ENCODE measurements at regions not wholly inside any gene's neighbourhood (a gene's known extent, or its start where the extent isn't known, plus 50 kb on each side); places are given as distances from the start of the nearest gene placed in this dataset.
"Not testable (repeated sequence)": the region's sequence is repeated elsewhere in the genome, so short reads cannot be mapped to it uniquely, and the experiment has no call there.

DNA sequence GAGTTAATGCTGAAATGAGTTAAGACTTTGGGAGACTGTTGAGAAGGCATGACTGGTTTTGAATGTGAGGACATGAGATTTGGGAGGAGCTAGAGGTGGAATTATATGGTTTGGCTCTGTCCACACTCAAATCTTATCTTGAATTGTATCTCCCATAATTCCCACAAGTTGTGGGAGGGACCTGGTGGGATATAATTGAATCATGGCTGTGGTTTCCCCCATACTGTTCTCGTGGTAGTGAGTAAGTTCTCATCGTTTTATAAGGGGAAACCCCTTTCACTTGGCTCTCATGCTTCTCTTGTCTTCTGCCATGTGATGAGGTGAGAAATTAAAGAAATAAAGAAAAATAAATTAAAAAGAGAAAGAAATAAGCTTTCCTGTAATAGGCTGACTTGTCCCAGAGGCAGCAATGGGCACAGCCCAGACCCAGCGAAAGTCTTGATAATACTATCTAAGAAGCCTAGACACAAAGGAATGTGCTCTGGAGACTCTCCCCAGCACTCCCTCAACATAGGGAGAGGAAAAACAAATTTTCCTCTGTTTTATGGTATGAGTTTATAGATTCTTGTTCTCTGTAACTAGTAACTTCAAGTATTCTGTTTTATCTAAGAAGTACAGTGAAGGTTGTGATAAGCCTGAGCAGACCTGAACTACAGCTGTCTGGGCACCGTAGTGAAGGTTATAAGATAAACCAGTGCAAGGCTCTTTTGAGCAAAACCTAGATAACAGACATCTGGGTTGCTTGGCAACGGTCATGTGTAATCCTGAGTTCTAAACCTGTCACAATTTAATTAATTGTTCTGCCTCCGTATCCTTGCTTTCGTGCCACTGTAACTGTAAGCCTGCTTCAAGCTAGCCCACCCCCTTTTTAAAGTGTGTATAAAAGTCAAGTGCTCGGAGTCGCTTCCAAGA is 88.9 kb upstream of the ECI2 start:
- intact Hi-C loops (cut with DNase I), result no loop called here
- no peak overlapping the region for H3K27ac ChIP-seq
- DNase-seq, result no peak
- no peaks in the 10 kb centered on the region for H3K27me3 ChIP-seq
- peaks cover 0 to 4% (median 0%) of the 10 kb centered on the region in 9 donors for H3K4me1 ChIP-seq
- 45 to 48% methylated on average over 9 of the region's 9 CpGs for WGBS, 2 donors
- no peak for ATAC-seq
- H3K36me3 ChIP-seq, result no peaks in the 10 kb centered on the region
- H3K9me3 ChIP-seq, result no peaks in the 10 kb centered on the region
- no peak for TF ChIP-seq CTCF (IDR thresholded peaks at IDR 0.05)
- H3K4me3 ChIP-seq, result no peak overlapping the region

DNA sequence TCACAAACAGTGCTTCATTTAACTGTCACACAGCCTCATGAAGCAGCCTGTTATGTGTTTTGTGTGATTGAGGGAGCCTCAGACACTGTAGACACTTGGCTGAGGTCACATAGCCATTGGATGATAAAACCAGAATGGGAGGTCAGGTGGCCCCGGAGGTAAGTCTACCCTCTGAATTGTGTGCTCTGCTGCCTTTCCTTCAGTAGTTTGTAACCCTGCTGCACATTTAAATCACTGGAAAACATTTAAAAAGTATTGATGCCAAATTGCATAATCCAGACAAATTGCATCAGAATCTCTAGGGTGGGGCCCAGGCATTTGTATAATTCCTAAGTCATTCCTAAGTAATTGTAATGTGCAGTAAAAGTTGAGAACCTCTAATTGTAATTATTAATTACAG is 85.2 kb upstream of the ECI2 start:
- Histone ChIP-seq H3K9me3 (no peaks in the 10 kb centered on the region), H3K4me1 (peaks cover 0 to 4% (median 0%) of the 10 kb centered on the region in 9 donors), H3K27ac (no peak overlapping the region), H3K36me3 (no peaks in the 10 kb centered on the region), H3K27me3 (no peaks in the 10 kb centered on the region), H3K4me3 (no peak overlapping the region)
- DNase-seq (no peak), ATAC-seq (peak in 1 of 8 donors; percentile 22)
- WGBS, 2 donors, result 83 to 88% methylated on average over 1 of the region's 1 CpG
- no peak for TF ChIP-seq CTCF (IDR thresholded peaks at IDR 0.05)
- intact Hi-C loops (cut with DNase I), result no loop called here

- DNase-seq; H3K4me1 ChIP-seq; ATAC-seq; H3K27ac ChIP-seq; H3K36me3 ChIP-seq; H3K27me3 ChIP-seq; intact Hi-C loops (cut with DNase I); H3K4me3 ChIP-seq: not testable (repeated sequence)
- WGBS, 2 donors, result 98 to 99% methylated on average over 3 of the region's 3 CpGs
- H3K9me3 ChIP-seq, result peaks cover 0 to 15% (median 0%) of the 10 kb centered on the region in 11 donors
Observed at GRCh38 chr6:4218619-4219317, 83.4 kb upstream of the ECI2 start.

- peak overlapping the region in 1 of 10 donors; percentile 19 for H3K27ac ChIP-seq
- H3K4me1 ChIP-seq, result peaks cover 0 to 33% (median 11%) of the 10 kb centered on the region in 9 donors
- no peaks in the 10 kb centered on the region for H3K27me3 ChIP-seq
- no peak for TF ChIP-seq CTCF (IDR thresholded peaks at IDR 0.05)
- 53 to 66% methylated on average over 1 of the region's 1 CpG for WGBS, 2 donors
- no peak overlapping the region for H3K4me3 ChIP-seq
- intact Hi-C loops (cut with DNase I), result loop anchor here in 1 of 10 donors (5.0 kb wide), 1 partner anchor 155 kb away; no protein-coding TSS in a partner anchor
- no peaks in the 10 kb centered on the region for H3K36me3 ChIP-seq
- peak in 1 of 2 donors; percentile 30 for DNase-seq
- peak; percentile 58 to 89 (median 84) for ATAC-seq
- H3K9me3 ChIP-seq, result peaks cover 0 to 26% (median 0%) of the 10 kb centered on the region in 11 donors
Observed at GRCh38 chr6:4212588-4212987, 77.2 kb upstream of the ECI2 start.

All from heart right ventricle (tissue), 16 donors.